DMS79 treated with DMSO at 0.1 percent for 48 hours (cell line): ENCODE measurements at regions not wholly inside any gene's neighbourhood (a gene's known extent, or its start where the extent isn't known, plus 50 kb on each side); places are given as distances from the start of the nearest gene placed in this dataset.

Experiments
- DNase-seq: peaks from one replicate; lab custom pipeline; 2025; lab: John Stamatoyannopoulos, UW

DNA sequence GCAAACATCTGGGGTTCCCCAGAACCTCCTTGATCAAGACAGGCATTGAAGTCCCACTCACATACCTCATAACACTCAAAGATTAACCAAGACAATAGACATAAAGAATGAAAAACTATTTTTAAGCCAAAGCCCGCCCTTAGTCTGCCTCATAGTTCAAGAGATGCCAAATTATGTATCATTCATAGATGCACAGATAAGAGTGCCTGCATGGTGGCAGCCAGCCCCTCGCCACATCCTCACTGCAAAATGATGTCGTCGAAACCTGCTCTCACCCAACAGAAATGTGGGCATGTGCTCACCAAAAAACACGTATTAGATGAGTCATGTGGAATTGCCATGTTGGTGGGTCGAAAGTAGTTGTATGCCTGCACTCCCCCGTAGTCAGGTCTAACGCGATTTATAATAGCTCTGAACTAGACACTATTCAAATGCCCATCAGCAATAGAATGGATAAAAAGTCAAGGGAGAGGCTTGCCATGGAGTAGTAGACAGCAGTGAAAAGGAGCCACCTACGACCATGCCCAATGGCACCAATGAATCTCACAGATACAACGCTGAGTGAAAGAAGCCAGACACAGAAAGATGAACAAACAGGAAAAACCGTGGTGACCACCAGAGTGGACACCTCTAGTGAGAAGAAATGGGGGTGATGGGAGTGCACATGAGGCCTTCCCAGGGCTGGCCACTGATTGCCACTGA, 64.8 kb downstream of the C16orf95 start:
- no peak for DNase-seq
